ENCODE measurements at regions not wholly inside any gene's neighbourhood (a gene's known extent, or its start where the extent isn't known, plus 50 kb on each side); places are given as distances from the start of the nearest gene placed in this dataset.

DNA sequence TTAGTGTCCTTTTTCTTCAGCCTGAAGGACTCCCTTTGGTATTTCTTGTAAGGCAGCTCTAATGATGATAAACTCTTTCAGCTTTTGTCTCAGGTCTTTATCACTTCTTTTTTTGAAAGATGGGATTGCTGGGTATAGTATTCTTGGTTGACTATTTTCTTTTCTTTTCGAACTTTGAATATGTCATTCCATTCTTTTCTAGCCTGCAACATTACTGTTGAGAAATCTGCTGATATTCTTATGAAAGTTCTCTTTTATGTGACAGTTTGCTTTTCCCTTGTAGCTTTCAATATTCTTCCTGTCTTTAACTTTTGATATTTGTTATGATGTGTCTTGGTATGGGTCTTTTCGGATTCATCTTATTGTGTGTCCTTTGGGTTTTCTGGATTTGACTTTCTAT is 107.6 kb upstream of the SRD5A3 start:
- Histone ChIP-seq H3K4me1 (no peaks in the 10 kb centered on the region), H3K4me3 (no peak overlapping the region), H3K9me3 (no peaks in the 10 kb centered on the region), H3K27me3 (no peaks in the 10 kb centered on the region), H3K27ac (no peak overlapping the region), H3K36me3 (no peaks in the 10 kb centered on the region)
- in situ Hi-C loops (cut with MboI; ENCODE audit: low sequenced_read_pairs in 4 of 4), result no loop called here
- intact Hi-C loops (cut with DNase I; ENCODE audit: low total_unique reads), result no loop called here
- TF ChIP-seq POLR2A (IDR thresholded peaks at IDR 0.05), result no peak
- TF ChIP-seq, protein P1, sequence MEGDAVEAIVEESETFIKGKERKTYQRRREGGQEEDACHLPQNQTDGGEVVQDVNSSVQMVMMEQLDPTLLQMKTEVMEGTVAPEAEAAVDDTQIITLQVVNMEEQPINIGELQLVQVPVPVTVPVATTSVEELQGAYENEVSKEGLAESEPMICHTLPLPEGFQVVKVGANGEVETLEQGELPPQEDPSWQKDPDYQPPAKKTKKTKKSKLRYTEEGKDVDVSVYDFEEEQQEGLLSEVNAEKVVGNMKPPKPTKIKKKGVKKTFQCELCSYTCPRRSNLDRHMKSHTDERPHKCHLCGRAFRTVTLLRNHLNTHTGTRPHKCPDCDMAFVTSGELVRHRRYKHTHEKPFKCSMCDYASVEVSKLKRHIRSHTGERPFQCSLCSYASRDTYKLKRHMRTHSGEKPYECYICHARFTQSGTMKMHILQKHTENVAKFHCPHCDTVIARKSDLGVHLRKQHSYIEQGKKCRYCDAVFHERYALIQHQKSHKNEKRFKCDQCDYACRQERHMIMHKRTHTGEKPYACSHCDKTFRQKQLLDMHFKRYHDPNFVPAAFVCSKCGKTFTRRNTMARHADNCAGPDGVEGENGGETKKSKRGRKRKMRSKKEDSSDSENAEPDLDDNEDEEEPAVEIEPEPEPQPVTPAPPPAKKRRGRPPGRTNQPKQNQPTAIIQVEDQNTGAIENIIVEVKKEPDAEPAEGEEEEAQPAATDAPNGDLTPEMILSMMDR (IDR thresholded peaks at IDR 0.05 in 4 of 5, conservative IDR thresholded peaks at IDR 0.05 in 1 of 5), result no peak
- ATAC-seq, result no peak
- DNase-seq, result no peak

DNA sequence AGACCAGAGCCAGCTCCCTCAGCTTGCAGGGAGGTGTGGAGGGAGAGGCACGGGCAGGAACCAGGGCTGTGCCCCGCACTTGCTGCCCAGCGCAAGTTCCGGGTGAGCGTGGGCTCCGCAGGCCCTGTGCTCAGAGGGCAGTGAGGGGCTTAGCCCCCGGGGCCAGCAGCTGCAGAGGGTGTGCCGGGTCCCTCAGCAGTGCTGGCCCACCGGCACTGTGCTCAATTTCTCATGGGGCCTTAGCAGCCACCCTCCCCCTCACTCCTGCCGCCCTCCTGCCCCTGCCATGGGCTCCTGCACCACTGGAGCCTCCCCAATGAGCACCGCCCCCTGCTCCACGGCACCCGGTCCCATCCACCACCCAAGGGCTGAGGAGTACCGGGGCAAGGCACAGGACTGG is 104.6 kb upstream of the SRD5A3 start:
- in situ Hi-C loops (cut with MboI; ENCODE audit: low sequenced_read_pairs in 4 of 4) (no loop called here), intact Hi-C loops (cut with DNase I; ENCODE audit: low total_unique reads) (no loop called here)
- ATAC-seq (no peak), DNase-seq (no peak)
- H3K9me3 ChIP-seq, result no peaks in the 10 kb centered on the region
- H3K27me3 ChIP-seq, result no peaks in the 10 kb centered on the region
- no peaks in the 10 kb centered on the region for H3K4me1 ChIP-seq
- no peak for TF ChIP-seq POLR2A (IDR thresholded peaks at IDR 0.05)
- TF ChIP-seq, protein P1 (IDR thresholded peaks at IDR 0.05 in 4 of 5, conservative IDR thresholded peaks at IDR 0.05 in 1 of 5), result no peak
- no peak overlapping the region for H3K27ac ChIP-seq
- no peak overlapping the region for H3K4me3 ChIP-seq
- H3K36me3 ChIP-seq, result no peaks in the 10 kb centered on the region

DNA sequence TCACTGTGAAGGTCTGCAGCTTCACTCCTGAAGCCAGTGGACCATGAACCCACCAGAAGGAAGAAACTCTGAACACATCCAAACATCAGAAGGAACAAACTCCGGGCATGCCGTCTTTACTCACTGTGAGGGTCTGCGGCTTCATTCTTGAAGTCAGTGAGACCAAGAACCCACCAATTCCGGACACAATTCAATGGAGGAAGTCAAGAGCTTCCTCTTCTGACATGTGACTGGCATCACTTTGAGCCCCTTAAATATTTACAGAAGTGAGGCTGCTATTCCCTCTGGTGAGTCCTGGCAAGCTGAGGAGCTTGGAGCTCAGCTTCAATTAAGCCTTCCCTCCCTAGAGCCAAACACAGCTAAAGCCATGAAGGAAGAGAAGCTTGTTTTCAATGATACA is 103.5 kb upstream of the SRD5A3 start:
- in situ Hi-C loops (cut with MboI; ENCODE audit: low sequenced_read_pairs in 4 of 4) (no loop called here), intact Hi-C loops (cut with DNase I; ENCODE audit: low total_unique reads) (no loop called here)
- ATAC-seq (no peak), DNase-seq (no peak)
- H3K27me3 ChIP-seq, result no peaks in the 10 kb centered on the region
- H3K27ac ChIP-seq, result no peak overlapping the region
- H3K4me1 ChIP-seq, result no peaks in the 10 kb centered on the region
- TF ChIP-seq, protein P1 (IDR thresholded peaks at IDR 0.05 in 4 of 5, conservative IDR thresholded peaks at IDR 0.05 in 1 of 5), result no peak
- TF ChIP-seq POLR2A (IDR thresholded peaks at IDR 0.05), result no peak
- no peaks in the 10 kb centered on the region for H3K9me3 ChIP-seq
- H3K36me3 ChIP-seq, result no peaks in the 10 kb centered on the region
- H3K4me3 ChIP-seq, result no peak overlapping the region

DNA sequence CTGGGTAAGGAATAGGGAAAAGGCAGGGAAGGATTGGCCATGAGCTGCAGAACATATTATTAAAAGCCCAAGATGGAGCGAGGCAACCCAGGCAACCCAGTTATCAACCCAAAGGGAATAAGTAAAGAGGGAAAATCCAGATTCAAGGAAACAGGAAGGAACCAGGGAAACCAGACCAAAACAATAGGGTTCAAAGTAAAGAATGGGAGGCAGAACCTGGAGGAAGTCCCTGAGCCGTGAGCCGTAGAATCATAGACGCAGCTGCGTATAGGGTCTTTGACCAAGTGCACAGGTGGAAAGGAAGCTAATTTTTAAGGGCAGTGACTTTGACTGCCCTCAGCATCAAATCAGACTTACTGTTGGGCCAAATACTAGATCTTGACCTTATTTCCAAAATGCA is 98.5 kb upstream of the SRD5A3 start:
- no peaks in the 10 kb centered on the region for H3K36me3 ChIP-seq
- H3K4me1 ChIP-seq, result no peaks in the 10 kb centered on the region
- no peak overlapping the region for H3K27ac ChIP-seq
- no peaks in the 10 kb centered on the region for H3K27me3 ChIP-seq
- TF ChIP-seq POLR2A (IDR thresholded peaks at IDR 0.05), result no peak
- TF ChIP-seq, protein P1 (IDR thresholded peaks at IDR 0.05 in 4 of 5, conservative IDR thresholded peaks at IDR 0.05 in 1 of 5), result no peak
- ATAC-seq (no peak), DNase-seq (no peak)
- intact Hi-C loops (cut with DNase I; ENCODE audit: low total_unique reads), result no loop called here
- H3K4me3 ChIP-seq, result no peak overlapping the region
- in situ Hi-C loops (cut with MboI; ENCODE audit: low sequenced_read_pairs in 4 of 4), result no loop called here
- H3K9me3 ChIP-seq, result no peaks in the 10 kb centered on the region

DNA sequence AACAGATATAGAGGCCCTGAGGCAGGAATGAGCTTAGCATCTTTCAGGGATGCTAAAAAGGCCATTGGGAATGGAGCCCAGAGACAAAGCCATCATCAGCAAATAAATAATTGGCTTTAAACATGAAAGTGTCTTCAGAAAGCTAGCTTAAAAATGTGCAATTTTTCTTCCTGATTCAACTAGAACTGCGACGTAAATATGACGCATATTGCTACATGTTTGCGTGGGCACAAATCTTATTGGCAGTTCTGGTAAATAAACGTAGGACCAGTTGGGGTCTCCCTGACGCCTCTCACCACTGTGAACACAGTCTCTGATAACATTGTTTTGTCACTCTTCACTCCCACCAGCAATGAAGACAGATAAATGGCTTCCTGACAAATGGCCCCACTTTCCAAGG is 97.3 kb upstream of the SRD5A3 start:
- Histone ChIP-seq H3K4me3 (no peak overlapping the region), H3K9me3 (no peaks in the 10 kb centered on the region), H3K27me3 (no peaks in the 10 kb centered on the region), H3K27ac (no peak overlapping the region), H3K36me3 (no peaks in the 10 kb centered on the region), H3K4me1 (no peaks in the 10 kb centered on the region)
- TF ChIP-seq POLR2A (IDR thresholded peaks at IDR 0.05), result no peak
- TF ChIP-seq, protein P1 (IDR thresholded peaks at IDR 0.05 in 4 of 5, conservative IDR thresholded peaks at IDR 0.05 in 1 of 5), result no peak
- intact Hi-C loops (cut with DNase I; ENCODE audit: low total_unique reads), result no loop called here
- DNase-seq (no peak), ATAC-seq (no peak)
- in situ Hi-C loops (cut with MboI; ENCODE audit: low sequenced_read_pairs in 4 of 4), result no loop called here
